ENCODE measurements at regions not wholly inside any gene's neighbourhood (a gene's known extent, or its start where the extent isn't known, plus 50 kb on each side); places are given as distances from the start of the nearest gene placed in this dataset.

GRCh38 chr13:107553838-107554237, 661.5 kb downstream of the LIG4 start:
- Histone ChIP-seq H3K27ac (ENCODE audit: low read depth in 2 of 2, low read length in 1 of 2) (no peak overlapping the region), H4K20me1 (ENCODE audit: insufficient read depth) (peaks cover 9% of the 10 kb centered on the region; the same call in 1 of the 2 replicates), H3K9me3 (no peaks in the 10 kb centered on the region), H3K4me1 (ENCODE audit: control insufficient read depth in 1 of 2, insufficient read depth in 2 of 2, low read depth in 1 of 2, low read length in 1 of 2) (peaks cover 0 to 18% of the 10 kb centered on the region in 2 experiments; a peak in 2 of 4 replicates), H3K9ac (no peak overlapping the region), H3K9me2 (no peaks in the 10 kb centered on the region), H3K27me3 (ENCODE audit: insufficient read depth) (no peaks in the 10 kb centered on the region), H3K79me2 (ENCODE audit: insufficient read depth) (peaks cover 4% of the 10 kb centered on the region; the same call in 1 of the 2 replicates), H3F3A (replicated peaks; ENCODE audit: insufficient read depth) (no peaks in the 10 kb centered on the region), H2AFZ (ENCODE audit: low read depth) (no peak overlapping the region), H3K36me3 (replicated peaks in 1 of 2; ENCODE audit: control insufficient read depth in 1 of 2, insufficient read depth in 2 of 2, low read length in 1 of 2) (no peaks in the 10 kb centered on the region), H3K4me3 (ENCODE audit: low read depth in 2 of 2, low read length in 1 of 2) (no peak overlapping the region), H3K4me2 (no peak overlapping the region)
- CTCF ChIA-PET, result interaction anchor here (1.0 kb wide), 1 partner anchor 179 kb away, joined by 3 read pairs; no protein-coding TSS in a partner anchor
- POLR2A ChIA-PET, result no interaction called here
- 72% methylated on average over 7 of the region's 7 CpGs for WGBS (ENCODE audit: low lambda C conversion rate)
- peak in 1 of 2 experiments; percentile 12; a peak in 1 of 4 replicates for TF ChIP-seq EP300 (IDR thresholded peaks at IDR 0.05; ENCODE audit: borderline replicate concordance in 1 of 2, low read depth in 1 of 2, low read length in 1 of 2)
- TF ChIP-seq RFX5 (IDR thresholded peaks at IDR 0.05; ENCODE audit: low read length), result no peak
- TF ChIP-seq SIN3A (IDR thresholded peaks at IDR 0.05; ENCODE audit: borderline replicate concordance, low read depth, low read length), result no peak
- no peak for TF ChIP-seq EZH2phosphoT487 (IDR thresholded peaks at IDR 0.05; ENCODE audit: borderline replicate concordance, low read depth)
- TF ChIP-seq, protein P1, sequence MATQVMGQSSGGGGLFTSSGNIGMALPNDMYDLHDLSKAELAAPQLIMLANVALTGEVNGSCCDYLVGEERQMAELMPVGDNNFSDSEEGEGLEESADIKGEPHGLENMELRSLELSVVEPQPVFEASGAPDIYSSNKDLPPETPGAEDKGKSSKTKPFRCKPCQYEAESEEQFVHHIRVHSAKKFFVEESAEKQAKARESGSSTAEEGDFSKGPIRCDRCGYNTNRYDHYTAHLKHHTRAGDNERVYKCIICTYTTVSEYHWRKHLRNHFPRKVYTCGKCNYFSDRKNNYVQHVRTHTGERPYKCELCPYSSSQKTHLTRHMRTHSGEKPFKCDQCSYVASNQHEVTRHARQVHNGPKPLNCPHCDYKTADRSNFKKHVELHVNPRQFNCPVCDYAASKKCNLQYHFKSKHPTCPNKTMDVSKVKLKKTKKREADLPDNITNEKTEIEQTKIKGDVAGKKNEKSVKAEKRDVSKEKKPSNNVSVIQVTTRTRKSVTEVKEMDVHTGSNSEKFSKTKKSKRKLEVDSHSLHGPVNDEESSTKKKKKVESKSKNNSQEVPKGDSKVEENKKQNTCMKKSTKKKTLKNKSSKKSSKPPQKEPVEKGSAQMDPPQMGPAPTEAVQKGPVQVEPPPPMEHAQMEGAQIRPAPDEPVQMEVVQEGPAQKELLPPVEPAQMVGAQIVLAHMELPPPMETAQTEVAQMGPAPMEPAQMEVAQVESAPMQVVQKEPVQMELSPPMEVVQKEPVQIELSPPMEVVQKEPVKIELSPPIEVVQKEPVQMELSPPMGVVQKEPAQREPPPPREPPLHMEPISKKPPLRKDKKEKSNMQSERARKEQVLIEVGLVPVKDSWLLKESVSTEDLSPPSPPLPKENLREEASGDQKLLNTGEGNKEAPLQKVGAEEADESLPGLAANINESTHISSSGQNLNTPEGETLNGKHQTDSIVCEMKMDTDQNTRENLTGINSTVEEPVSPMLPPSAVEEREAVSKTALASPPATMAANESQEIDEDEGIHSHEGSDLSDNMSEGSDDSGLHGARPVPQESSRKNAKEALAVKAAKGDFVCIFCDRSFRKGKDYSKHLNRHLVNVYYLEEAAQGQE (IDR thresholded peaks at IDR 0.05; ENCODE audit: low read depth, low read length), result peak; percentile 83; the same call in 1 of the 2 replicates
- TF ChIP-seq MXI1 (IDR thresholded peaks at IDR 0.05; ENCODE audit: low read depth, low read length), result 0 out of 2 replicates have a peak, but pooled peaks have one; percentile 35
- TF ChIP-seq GATA2 (CRISPR knock-in tag; IDR thresholded peaks at IDR 0.05), result peak; percentile 21; the same call in 1 of the 2 replicates
- peak; percentile 39 for DNase-seq

DNA sequence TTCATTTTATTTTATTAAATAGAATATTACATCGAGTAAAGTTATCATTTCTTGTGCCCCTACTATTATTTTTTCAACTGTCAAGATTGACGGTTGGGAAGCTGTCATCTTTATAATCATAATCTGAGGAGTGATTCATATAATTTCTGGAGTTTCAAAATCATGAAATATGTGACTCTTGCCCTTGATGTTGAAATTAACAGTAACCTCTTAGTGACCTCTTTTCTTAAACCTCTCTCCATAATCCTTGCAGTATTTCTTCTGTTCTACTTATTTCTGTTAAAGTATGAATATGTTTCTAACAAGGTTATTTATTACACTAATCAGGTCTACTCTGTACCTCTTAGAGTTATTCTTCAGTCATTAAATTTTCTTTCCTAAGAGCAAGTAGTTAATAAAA, 663.8 kb downstream of the LIG4 start:
- Histone ChIP-seq H3K36me3 (replicated peaks in 1 of 2; ENCODE audit: control insufficient read depth in 1 of 2, insufficient read depth in 2 of 2, low read length in 1 of 2) (no peaks in the 10 kb centered on the region), H3K4me3 (ENCODE audit: low read depth in 2 of 2, low read length in 1 of 2) (no peak overlapping the region), H3K27me3 (ENCODE audit: insufficient read depth) (no peaks in the 10 kb centered on the region), H3K9me2 (no peaks in the 10 kb centered on the region), H3K4me2 (no peak overlapping the region), H3F3A (replicated peaks; ENCODE audit: insufficient read depth) (no peaks in the 10 kb centered on the region), H3K9me3 (no peaks in the 10 kb centered on the region), H3K4me1 (ENCODE audit: control insufficient read depth in 1 of 2, insufficient read depth in 2 of 2, low read depth in 1 of 2, low read length in 1 of 2) (peaks cover 0 to 17% of the 10 kb centered on the region in 2 experiments; a peak in 2 of 4 replicates), H2AFZ (ENCODE audit: low read depth) (no peak overlapping the region), H3K79me2 (ENCODE audit: insufficient read depth) (peaks cover 7% of the 10 kb centered on the region), H4K20me1 (ENCODE audit: insufficient read depth) (peaks cover 9% of the 10 kb centered on the region; the same call in 1 of the 2 replicates), H3K27ac (ENCODE audit: low read depth in 2 of 2, low read length in 1 of 2) (no peak overlapping the region), H3K9ac (no peak overlapping the region)
- POLR2A ChIA-PET, result no interaction called here
- CTCF ChIA-PET, result interaction anchor here (1.2 kb wide), 2 partner anchors 221 to 604 kb away, joined by 3 read pairs; no protein-coding TSS in a partner anchor
- WGBS (ENCODE audit: low lambda C conversion rate), result 73% methylated on average over 2 of the region's 2 CpGs
- no peak for DNase-seq
- TF ChIP-seq SIN3A (IDR thresholded peaks at IDR 0.05; ENCODE audit: borderline replicate concordance, low read depth, low read length) (no peak), NFIC (IDR thresholded peaks at IDR 0.05; ENCODE audit: borderline replicate concordance) (no peak), ELF1 (IDR thresholded peaks at IDR 0.05) (no peak), JUND (IDR thresholded peaks at IDR 0.05) (no peak), RAD21 (IDR thresholded peaks at IDR 0.05; ENCODE audit: low read length) (no peak), POLR2AphosphoS5 (IDR thresholded peaks at IDR 0.05; ENCODE audit: low read depth, low read length) (no peak), RXRA (IDR thresholded peaks at IDR 0.05; ENCODE audit: borderline replicate concordance, low read depth) (no peak), FOXM1 (IDR thresholded peaks at IDR 0.05; ENCODE audit: low read depth) (no peak), SMC3 (IDR thresholded peaks at IDR 0.05; ENCODE audit: low read depth, low read length) (no peak), USF2 (IDR thresholded peaks at IDR 0.05; ENCODE audit: borderline replicate concordance, low read depth, low read length) (no peak), NRF1 (IDR thresholded peaks at IDR 0.05; ENCODE audit: low read depth, low read length) (no peak), FOSL2 (IDR thresholded peaks at IDR 0.05; ENCODE audit: borderline replicate concordance, low read depth) (no peak), TCF12 (IDR thresholded peaks at IDR 0.05) (no peak), RCOR1 (IDR thresholded peaks at IDR 0.05; ENCODE audit: low read length) (no peak)
- TF ChIP-seq, protein P2, sequence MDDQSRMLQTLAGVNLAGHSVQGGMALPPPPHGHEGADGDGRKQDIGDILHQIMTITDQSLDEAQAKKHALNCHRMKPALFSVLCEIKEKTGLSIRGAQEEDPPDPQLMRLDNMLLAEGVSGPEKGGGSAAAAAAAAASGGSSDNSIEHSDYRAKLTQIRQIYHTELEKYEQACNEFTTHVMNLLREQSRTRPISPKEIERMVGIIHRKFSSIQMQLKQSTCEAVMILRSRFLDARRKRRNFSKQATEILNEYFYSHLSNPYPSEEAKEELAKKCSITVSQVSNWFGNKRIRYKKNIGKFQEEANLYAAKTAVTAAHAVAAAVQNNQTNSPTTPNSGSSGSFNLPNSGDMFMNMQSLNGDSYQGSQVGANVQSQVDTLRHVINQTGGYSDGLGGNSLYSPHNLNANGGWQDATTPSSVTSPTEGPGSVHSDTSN (IDR thresholded peaks at IDR 0.05), result no peak
